OCI-LY7 (cell line): ENCODE measurements at regions not wholly inside any gene's neighbourhood (a gene's known extent, or its start where the extent isn't known, plus 50 kb on each side); places are given as distances from the start of the nearest gene placed in this dataset.

Source experiments
- BruUV-seq: library from RNA; stranded (reverse); fragments of 400-500 nt; replicated peaks from 2 replicates; lab custom pipeline; 2021; lab: Mats Ljungman, UMichigan
- CTCF ChIA-PET: fragments of 300-600 bp; sonication (Branson Sonifier 250); formaldehyde crosslinking; loops from one replicate; lab custom pipeline; 2022; ENCODE audit warnings: antibody characterized with exemption; ENCODE audit not compliant: unreplicated experiment; lab: Charles Lee
- POLR2A ChIA-PET: fragments of 300-600 bp; sonication (Branson Sonifier 250); formaldehyde crosslinking; loops from one replicate; lab custom pipeline; 2022; ENCODE audit warnings: antibody characterized with exemption; lab: Charles Lee
- DNase-seq: peaks from one replicate; pipeline ENCODE4 v3.0.0-alpha.2; 2015; ENCODE audit warnings: low spot score
- H2AFZ ChIP-seq: fragments of 200-600 bp; sonication (generic), shearing (Covaris generic); 2 replicates; pipeline ENCODE4 v1.6.1; 2014; ENCODE audit warnings: mild to moderate bottlenecking, antibody characterized with exemption, low read length, moderate library complexity
- H3K27ac ChIP-seq: fragments of 200-600 bp; sonication (generic); 2 replicates; pipeline ENCODE4 v1.5.1; 2014; ENCODE audit warnings: mixed run types, low read depth, mild to moderate bottlenecking, moderate library complexity, low read length, inconsistent platforms; ENCODE audit not compliant: poor library complexity, severe bottlenecking
- H3K36me3 ChIP-seq: fragments of 200-600 bp; sonication (generic); 2 replicates; pipeline ENCODE4 v1.6.1; 2014; ENCODE audit warnings: mild to moderate bottlenecking, antibody characterized with exemption, low read length, moderate library complexity, mixed read lengths; ENCODE audit not compliant: insufficient read depth
- H3K4me1 ChIP-seq: fragments of 200-600 bp; sonication (generic); 2 replicates; pipeline ENCODE4 v1.5.1; 2014; ENCODE audit warnings: mild to moderate bottlenecking, low read length; ENCODE audit not compliant: insufficient read depth, poor library complexity, severe bottlenecking
- H3K4me2 ChIP-seq: fragments of 200-600 bp; sonication (generic); 2 replicates; pipeline ENCODE4 v1.6.1; 2014; ENCODE audit warnings: mild to moderate bottlenecking, low read length
- H3K4me3 ChIP-seq: fragments of 200-600 bp; sonication (generic); 2 replicates; pipeline ENCODE4 v1.5.1; 2014; ENCODE audit warnings: mild to moderate bottlenecking, low read depth, low read length; ENCODE audit not compliant: poor library complexity, severe bottlenecking
- H3K79me2 ChIP-seq: fragments of 200-600 bp; sonication (generic); 2 replicates; pipeline ENCODE4 v1.6.1; 2016; ENCODE audit warnings: low read depth, mild to moderate bottlenecking, low read length, moderate library complexity, mixed read lengths; ENCODE audit not compliant: insufficient read depth
- H3K9me2 ChIP-seq: fragments of 200-600 bp; sonication (generic); 2 replicates; pipeline ENCODE4 v1.6.1; 2016; ENCODE audit warnings: mild to moderate bottlenecking, low read length, mixed read lengths; ENCODE audit not compliant: insufficient read depth
- H3K9me3 ChIP-seq: fragments of 200-600 bp; sonication (generic); 2 replicates; pipeline ENCODE4 v1.6.1; 2014; ENCODE audit warnings: mild to moderate bottlenecking, mixed run types, low read length, mixed read lengths
- H4K20me1 ChIP-seq: fragments of 200-600 bp; sonication (generic); 2 replicates; pipeline ENCODE4 v1.6.1; 2014; ENCODE audit warnings: mild to moderate bottlenecking, antibody characterized with exemption, low read length, moderate library complexity, mixed read lengths; ENCODE audit not compliant: insufficient read depth
- EZH2phosphoT487 ChIP-seq: fragments of 200-600 bp; sonication (generic); IDR thresholded peaks from 2 replicates; pipeline ENCODE4 v1.6.1; 2018; ENCODE audit warnings: low read depth, borderline replicate concordance, mild to moderate bottlenecking, mixed run types, antibody characterized with exemption, low read length, moderate library complexity, mixed read lengths
- intact Hi-C: fragments of 100-400 bp; cut with micrococcal nuclease; formaldehyde crosslinking; loops from one replicate; pipeline ENCODE4 v1.10.0; 2022; ENCODE audit not compliant: unreplicated experiment
- TF ChIP-seq, protein P1 (sequence below): fragments of 200-600 bp; sonication (generic); conservative IDR thresholded peaks from 2 replicates; pipeline ENCODE4 v1.5.1; 2014; ENCODE audit warnings: mild to moderate bottlenecking, antibody characterized with exemption, low read length, moderate library complexity, mixed read lengths

DNA sequence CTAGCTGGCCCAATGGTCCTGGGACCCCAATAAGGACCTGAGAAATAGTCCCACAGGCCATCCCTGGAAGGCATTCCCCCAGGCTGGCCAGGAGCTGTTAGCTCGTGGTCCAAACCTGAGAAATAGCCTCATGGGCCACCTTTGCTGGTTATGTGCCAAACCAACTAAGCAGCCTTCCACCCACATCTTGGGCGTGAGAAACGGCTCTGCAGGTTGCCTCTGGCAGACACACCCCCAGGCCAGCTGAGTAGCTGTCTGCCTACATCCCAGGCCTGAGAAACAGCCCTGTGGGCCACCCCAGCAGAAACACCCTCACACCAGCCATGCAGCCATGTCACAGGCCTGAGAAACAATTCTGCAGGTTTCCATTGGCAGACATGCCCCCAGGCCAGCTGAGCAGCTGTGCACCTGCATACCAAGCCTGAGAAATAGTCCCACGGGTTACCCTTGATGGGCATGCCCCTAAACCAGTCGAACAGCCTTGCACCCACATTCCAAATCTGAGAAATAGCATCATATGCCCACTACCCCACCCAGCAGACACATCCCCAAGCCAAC, 567.8 kb upstream of the ID4 start:
- TF ChIP-seq, protein P1, sequence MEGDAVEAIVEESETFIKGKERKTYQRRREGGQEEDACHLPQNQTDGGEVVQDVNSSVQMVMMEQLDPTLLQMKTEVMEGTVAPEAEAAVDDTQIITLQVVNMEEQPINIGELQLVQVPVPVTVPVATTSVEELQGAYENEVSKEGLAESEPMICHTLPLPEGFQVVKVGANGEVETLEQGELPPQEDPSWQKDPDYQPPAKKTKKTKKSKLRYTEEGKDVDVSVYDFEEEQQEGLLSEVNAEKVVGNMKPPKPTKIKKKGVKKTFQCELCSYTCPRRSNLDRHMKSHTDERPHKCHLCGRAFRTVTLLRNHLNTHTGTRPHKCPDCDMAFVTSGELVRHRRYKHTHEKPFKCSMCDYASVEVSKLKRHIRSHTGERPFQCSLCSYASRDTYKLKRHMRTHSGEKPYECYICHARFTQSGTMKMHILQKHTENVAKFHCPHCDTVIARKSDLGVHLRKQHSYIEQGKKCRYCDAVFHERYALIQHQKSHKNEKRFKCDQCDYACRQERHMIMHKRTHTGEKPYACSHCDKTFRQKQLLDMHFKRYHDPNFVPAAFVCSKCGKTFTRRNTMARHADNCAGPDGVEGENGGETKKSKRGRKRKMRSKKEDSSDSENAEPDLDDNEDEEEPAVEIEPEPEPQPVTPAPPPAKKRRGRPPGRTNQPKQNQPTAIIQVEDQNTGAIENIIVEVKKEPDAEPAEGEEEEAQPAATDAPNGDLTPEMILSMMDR, result no peak
- Histone ChIP-seq H3K27ac (no peak overlapping the region), H3K4me3 (no peak overlapping the region), H3K4me2 (no peak overlapping the region), H3K9me2 (no peaks in the 10 kb centered on the region), H3K4me1 (no peaks in the 10 kb centered on the region), H3K9me3 (no peaks in the 10 kb centered on the region), H2AFZ (no peak overlapping the region), H3K79me2 (no peaks in the 10 kb centered on the region), H3K36me3 (no peaks in the 10 kb centered on the region), H4K20me1 (no peaks in the 10 kb centered on the region)
- ChIA-PET POLR2A (interaction anchor here (0.6 kb wide), 1 partner anchor 31 kb away, joined by 3 read pairs; no protein-coding TSS in a partner anchor), CTCF (no interaction called here)
- intact Hi-C loops, result no loop called here
- no peak for DNase-seq
- no TSS peak for BruUV-seq

DNA sequence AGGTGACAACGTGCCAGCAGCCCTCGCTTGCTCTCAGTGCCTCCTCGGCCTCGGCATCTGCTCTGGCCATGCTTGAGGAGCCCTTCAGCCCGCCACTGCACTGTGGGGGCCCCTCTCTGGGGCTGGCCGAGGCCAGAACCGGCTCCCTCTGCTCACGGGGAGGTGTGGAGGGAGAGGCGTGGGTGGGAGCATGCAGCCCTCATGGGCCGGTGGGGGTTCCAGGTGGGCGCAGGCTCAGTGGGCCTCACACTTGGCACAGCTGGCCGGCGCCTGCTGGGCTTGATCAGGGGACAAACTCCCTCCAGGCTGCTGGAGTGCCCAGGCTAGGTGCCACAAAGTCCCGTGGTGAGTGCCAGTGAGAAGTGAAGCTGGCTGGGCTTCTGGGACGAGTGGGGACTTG, 566.6 kb upstream of the ID4 start:
- Histone ChIP-seq H3K27ac (no peak overlapping the region), H2AFZ (no peak overlapping the region), H3K79me2 (no peaks in the 10 kb centered on the region), H4K20me1 (no peaks in the 10 kb centered on the region), H3K4me2 (no peak overlapping the region), H3K36me3 (no peaks in the 10 kb centered on the region), H3K4me3 (no peak overlapping the region), H3K9me2 (no peaks in the 10 kb centered on the region), H3K4me1 (no peaks in the 10 kb centered on the region), H3K9me3 (no peaks in the 10 kb centered on the region)
- BruUV-seq, result no TSS peak
- intact Hi-C loops, result no loop called here
- ChIA-PET CTCF (no interaction called here), POLR2A (interaction anchor here (0.6 kb wide), 1 partner anchor 285 kb away, joined by 3 read pairs; no protein-coding TSS in a partner anchor)
- no peak for TF ChIP-seq EZH2phosphoT487
- TF ChIP-seq, protein P1, result no peak
- no peak for DNase-seq

DNA sequence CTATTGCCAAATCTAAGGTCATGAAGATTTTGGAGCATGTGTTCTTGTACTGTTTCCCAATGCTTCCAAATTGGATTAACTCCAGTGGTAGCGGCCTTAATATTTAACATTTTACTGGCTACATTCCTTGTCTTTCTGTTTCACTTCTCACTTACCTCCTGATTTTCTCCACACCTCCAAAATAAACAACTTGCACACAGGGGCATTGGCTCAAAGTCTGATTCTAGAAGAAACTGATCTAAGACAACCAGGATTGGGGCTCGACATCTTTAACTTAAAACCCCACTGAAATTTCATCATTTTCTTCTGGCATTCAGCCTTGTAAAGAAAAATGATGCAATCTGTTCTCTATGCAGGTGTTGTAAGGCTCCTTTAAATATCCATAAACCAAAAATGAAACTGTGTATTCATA, 557.9 kb upstream of the ID4 start:
- intact Hi-C loops, result no loop called here
- Histone ChIP-seq H2AFZ (no peak overlapping the region), H3K27ac (no peak overlapping the region), H3K9me2 (no peaks in the 10 kb centered on the region), H3K9me3 (no peaks in the 10 kb centered on the region), H3K4me3 (no peak overlapping the region), H3K36me3 (no peaks in the 10 kb centered on the region), H3K79me2 (no peaks in the 10 kb centered on the region), H4K20me1 (no peaks in the 10 kb centered on the region), H3K4me1 (no peaks in the 10 kb centered on the region), H3K4me2 (no peak overlapping the region)
- no peak for TF ChIP-seq EZH2phosphoT487
- TF ChIP-seq, protein P1, result no peak
- ChIA-PET CTCF (no interaction called here), POLR2A (interaction anchor here (1.0 kb wide), 1 partner anchor 240 kb away, joined by 3 read pairs; no protein-coding TSS in a partner anchor)
- no peak for DNase-seq
- BruUV-seq, result no TSS peak
